NCI-H1048 (cell line): ENCODE measurements at regions not wholly inside any gene's neighbourhood (a gene's known extent, or its start where the extent isn't known, plus 50 kb on each side); places are given as distances from the start of the nearest gene placed in this dataset.
"Not testable (repeated sequence)": the region's sequence is repeated elsewhere in the genome, so short reads cannot be mapped to it uniquely, and the experiment has no call there.

Experiments used
- DNase-seq: peaks from one replicate; lab custom pipeline; 2025; lab: John Stamatoyannopoulos, UW

GRCh38 chr6:90463359-90463758 lies 123.5 kb downstream of the MAP3K7 start:
- DNase-seq = no peak

- DNase-seq = no peak
These were observed 124.8 kb downstream of the MAP3K7 start for GRCh38 chr6:90462102-90462501.

- no peak for DNase-seq
These were observed 125.5 kb downstream of the MAP3K7 start for GRCh38 chr6:90461383-90461782.

GRCh38 chr6:90460051-90460450 lies 126.8 kb downstream of the MAP3K7 start:
- no peak for DNase-seq

DNA sequence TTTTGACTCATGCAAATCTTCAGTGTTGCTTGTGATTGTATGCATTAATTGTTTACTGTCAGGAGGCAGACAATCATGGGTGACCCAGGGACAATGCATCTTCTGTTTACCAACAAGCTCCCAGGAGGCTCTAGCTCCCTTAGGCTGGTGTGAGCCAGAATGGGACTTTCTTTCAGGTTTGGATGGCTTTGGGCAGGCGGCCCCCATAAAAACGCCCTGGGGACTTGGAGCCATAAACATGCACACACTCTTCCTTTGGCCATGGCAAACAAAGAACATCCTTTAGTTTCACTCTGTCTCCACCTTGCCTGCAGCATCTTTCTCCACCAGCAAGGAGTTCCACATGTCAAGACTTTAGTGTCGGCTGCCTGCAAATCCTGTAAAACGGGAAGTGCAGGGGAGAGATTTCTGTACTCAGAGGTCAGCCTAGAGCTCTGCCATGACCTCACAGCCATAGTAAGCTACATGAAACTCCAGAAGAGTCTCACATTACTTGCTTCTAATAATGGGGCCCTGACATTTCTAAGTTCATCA lies 127.6 kb downstream of the MAP3K7 start:
- DNase-seq = no peak

DNA sequence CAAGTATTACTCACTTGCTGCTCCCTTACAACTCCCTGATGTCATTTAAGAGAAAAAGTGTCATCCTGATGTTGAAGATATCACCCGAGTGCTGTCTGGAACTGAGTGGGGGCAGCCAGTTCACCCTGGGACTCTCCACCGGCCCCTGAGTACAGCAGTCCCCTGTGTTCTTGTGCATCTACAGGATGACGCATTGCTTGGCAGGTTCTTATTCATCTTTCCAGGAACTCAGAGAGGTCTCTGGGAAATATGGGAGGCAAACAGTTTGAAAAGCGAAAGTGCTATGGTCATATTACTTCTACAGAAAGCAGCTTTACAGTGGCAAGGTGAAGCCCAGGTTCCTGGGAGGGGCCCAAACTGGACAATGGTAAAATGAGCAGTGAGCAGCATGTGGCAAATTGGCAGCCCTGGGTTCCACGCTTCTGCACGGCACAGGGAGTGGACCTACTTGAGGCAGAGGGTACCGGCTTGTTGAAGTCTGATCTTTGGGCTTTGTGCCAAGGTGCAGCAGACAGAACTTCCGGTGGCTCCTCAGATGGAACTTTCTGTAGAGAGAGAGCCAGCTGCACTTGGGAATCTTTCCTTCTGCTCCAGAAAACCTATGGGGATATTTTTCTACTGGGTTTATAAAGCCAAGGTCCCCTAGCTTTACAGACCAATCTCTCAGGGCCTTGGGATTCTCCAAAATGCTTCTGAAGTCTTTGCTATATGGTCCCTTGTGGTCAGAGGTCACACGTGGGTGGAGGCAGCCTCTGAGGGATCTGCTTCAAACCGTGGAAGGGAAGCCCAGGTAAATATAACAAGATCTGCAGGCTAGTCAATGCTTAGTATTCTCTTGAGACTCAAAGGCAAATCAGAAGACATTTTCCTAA lies 128.3 kb downstream of the MAP3K7 start:
- DNase-seq = no peak

DNA sequence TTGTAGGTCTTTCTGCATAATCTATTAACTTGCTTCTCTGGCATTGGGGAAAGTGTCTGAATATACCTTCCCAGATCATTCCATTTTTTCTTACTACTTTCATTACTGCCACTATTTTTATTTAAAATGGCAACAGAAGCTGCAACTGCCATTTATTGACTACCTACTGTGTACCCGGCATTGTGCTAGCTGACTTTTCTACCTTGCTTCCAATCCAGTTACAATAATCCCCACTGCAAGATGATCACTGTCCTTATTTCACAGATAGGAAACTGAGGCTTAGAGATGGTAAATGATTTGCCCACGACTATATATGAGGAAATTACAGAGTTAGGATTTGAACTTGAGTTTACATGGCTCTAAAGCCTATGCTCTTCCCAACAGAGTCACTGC lies 129.0 kb downstream of the MAP3K7 start:
- no peak for DNase-seq

- DNase-seq = not testable (repeated sequence)
These were observed 129.6 kb downstream of the MAP3K7 start for GRCh38 chr6:90456997-90457866.

- no peak for DNase-seq
These were observed 130.9 kb downstream of the MAP3K7 start for GRCh38 chr6:90456001-90456400.

- DNase-seq = no peak
These were observed 131.9 kb downstream of the MAP3K7 start for GRCh38 chr6:90454836-90455427.

- no peak for DNase-seq
These were observed 136.5 kb downstream of the MAP3K7 start for GRCh38 chr6:90450268-90450953.

GRCh38 chr6:90449311-90449710 lies 137.6 kb downstream of the MAP3K7 start:
- no peak for DNase-seq

DNA sequence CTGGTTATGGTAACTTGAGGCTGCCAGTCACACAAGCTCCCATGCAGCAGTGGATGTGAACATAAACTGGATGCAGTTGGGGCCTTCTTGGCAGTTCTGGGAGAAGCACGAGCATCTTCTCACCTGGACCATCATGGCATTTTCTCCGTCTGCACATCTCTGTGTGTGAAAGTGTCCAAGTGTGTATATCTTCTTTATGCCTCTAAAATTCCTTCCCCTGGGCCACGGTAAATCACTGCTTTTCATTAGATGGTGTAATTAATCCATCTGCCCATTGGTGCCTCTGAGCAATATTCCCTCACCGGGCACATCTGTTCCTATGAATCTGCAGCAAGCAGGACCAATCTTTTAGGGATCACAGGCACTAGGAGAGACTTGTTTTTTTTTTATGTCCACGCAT lies 138.0 kb downstream of the MAP3K7 start:
- DNase-seq = no peak

- no peak for DNase-seq
These were observed 140.7 kb downstream of the MAP3K7 start for GRCh38 chr6:90446164-90446563.

- DNase-seq = no peak
These were observed 141.3 kb downstream of the MAP3K7 start for GRCh38 chr6:90445533-90446108.

- no peak for DNase-seq
These were observed 142.6 kb downstream of the MAP3K7 start for GRCh38 chr6:90444160-90444714.

- DNase-seq = no peak
These were observed 144.5 kb downstream of the MAP3K7 start for GRCh38 chr6:90442366-90442765.

- DNase-seq = no peak
These were observed 144.1 kb upstream of the BACH2 start for GRCh38 chr6:90440586-90441283.

DNA sequence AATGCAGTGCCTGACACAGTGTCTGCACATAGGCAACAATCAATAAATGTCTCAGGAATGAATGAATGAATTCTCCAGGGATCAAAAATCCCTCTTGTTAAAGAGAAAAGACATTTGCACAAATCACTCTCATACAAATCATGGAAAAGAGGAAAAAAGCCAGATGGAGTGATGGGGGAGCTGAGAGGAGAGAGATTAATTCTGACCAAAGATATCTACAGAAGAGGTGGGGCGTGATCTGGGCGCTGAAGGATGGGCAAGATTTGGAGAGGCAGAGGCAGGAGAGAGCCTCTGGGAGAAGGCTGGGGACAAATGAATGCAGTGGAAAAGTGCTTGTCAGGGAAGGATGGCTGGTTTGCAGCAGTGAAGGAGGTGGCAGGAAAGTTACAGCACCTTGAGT lies 142.9 kb upstream of the BACH2 start:
- DNase-seq = no peak

DNA sequence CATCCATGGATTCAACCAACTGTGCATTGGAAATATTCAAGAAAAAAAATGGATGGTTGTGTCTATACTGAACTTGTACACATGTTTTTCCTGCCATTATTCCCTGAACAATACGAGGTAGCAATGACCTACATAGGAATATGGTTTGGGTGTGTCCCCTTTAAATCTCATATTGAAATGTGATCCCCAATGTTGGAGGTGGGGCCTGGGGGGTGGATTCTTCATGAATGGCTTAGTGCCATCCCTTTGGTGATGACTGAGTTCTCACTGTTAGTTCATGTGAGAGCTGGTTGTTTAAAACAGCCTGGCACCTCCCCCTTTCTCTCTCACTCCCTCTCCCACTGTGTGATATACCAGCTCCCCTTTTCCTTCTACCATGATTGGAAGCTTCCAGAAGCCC lies 139.8 kb upstream of the BACH2 start:
- no peak for DNase-seq
